Endothelial cell (in vitro differentiated cells): ENCODE measurements at regions not wholly inside any gene's neighbourhood (a gene's known extent, or its start where the extent isn't known, plus 50 kb on each side); places are given as distances from the start of the nearest gene placed in this dataset.

Source experiments
- DNase-seq: peaks from one replicate; pipeline ENCODE4 v3.0.0; 2021; ENCODE audit warnings: low spot score
- H3K27ac Mint-ChIP-seq: one replicate; pipeline ENCODE4 v1.8.0; 2021; ENCODE audit warnings: mixed read lengths, inconsistent platforms; ENCODE audit not compliant: unreplicated experiment
- H3K27me3 Mint-ChIP-seq: one replicate; pipeline ENCODE4 v1.8.0; 2021; ENCODE audit warnings: mild to moderate bottlenecking, moderate library complexity, mixed read lengths, inconsistent platforms; ENCODE audit not compliant: unreplicated experiment
- H3K36me3 Mint-ChIP-seq: one replicate; pipeline ENCODE4 v1.8.0; 2021; ENCODE audit warnings: mild to moderate bottlenecking, low read depth, mixed read lengths, inconsistent platforms; ENCODE audit not compliant: unreplicated experiment
- H3K4me1 Mint-ChIP-seq: one replicate; pipeline ENCODE4 v1.8.0; 2021; ENCODE audit warnings: mild to moderate bottlenecking, mixed read lengths, inconsistent platforms; ENCODE audit not compliant: unreplicated experiment
- H3K4me3 Mint-ChIP-seq: one replicate; pipeline ENCODE4 v1.8.0; 2021; ENCODE audit warnings: mild to moderate bottlenecking, mixed read lengths, inconsistent platforms; ENCODE audit not compliant: unreplicated experiment
- H3K9me3 Mint-ChIP-seq: one replicate; pipeline ENCODE4 v1.8.0; 2021; ENCODE audit warnings: mixed read lengths, inconsistent platforms; ENCODE audit not compliant: unreplicated experiment
- TF ChIP-seq, protein P1 (sequence below): fragments of 200-600 bp; sonication (generic); IDR thresholded peaks from one replicate; pipeline ENCODE4 v1.5.0; 2021; ENCODE audit warnings: antibody characterized with exemption; ENCODE audit not compliant: unreplicated experiment

DNA sequence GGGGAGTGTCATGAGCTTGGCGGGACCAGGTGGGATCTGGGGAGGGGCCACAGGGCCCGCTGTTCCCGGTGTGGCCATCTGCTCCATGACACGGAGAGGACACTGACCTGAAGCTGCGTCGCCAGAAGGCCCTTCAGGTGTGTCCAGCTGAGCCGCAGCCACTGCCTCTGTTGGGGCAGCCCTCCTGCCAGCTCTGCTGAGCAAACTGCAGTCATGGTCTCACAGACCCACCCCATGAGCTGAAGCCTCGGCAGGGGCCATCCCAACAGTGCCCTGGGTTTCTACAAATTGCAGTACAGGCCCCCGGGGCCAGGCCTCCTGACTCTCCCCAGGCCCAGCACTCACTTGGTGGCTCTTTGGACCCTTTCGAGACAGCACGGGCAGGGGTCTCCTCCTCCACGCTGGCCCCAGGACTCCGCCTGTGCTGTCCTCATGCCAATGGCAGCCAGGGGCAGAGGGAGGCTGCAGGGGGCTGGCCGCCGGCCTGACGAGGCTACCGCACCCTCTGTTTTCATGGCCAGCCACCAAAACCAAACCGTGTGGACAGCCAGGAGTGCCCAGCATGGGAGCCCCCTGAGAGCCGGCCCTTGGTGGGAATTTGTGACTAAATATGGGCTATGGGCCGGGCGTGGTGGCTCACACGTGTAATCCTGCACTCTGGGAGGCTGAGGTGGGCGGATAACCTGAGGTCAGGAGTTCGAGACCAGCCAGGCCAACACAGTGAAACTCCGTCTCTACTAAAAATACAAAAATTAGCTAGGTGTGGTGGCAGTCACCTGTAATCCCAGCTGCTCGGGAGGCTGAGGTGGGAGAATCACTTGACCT lies 175.2 kb upstream of the SALL3 start:
- H3K4me1 Mint-ChIP-seq, result no peaks in the 10 kb centered on the region
- no peak overlapping the region for H3K4me3 Mint-ChIP-seq
- H3K27ac Mint-ChIP-seq, result no peak overlapping the region
- H3K27me3 Mint-ChIP-seq, result peaks cover 10% of the 10 kb centered on the region
- TF ChIP-seq, protein P1, sequence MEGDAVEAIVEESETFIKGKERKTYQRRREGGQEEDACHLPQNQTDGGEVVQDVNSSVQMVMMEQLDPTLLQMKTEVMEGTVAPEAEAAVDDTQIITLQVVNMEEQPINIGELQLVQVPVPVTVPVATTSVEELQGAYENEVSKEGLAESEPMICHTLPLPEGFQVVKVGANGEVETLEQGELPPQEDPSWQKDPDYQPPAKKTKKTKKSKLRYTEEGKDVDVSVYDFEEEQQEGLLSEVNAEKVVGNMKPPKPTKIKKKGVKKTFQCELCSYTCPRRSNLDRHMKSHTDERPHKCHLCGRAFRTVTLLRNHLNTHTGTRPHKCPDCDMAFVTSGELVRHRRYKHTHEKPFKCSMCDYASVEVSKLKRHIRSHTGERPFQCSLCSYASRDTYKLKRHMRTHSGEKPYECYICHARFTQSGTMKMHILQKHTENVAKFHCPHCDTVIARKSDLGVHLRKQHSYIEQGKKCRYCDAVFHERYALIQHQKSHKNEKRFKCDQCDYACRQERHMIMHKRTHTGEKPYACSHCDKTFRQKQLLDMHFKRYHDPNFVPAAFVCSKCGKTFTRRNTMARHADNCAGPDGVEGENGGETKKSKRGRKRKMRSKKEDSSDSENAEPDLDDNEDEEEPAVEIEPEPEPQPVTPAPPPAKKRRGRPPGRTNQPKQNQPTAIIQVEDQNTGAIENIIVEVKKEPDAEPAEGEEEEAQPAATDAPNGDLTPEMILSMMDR, result no peak
- peaks cover 32% of the 10 kb centered on the region for H3K9me3 Mint-ChIP-seq
- DNase-seq, result no peak
- peaks cover 17% of the 10 kb centered on the region for H3K36me3 Mint-ChIP-seq

DNA sequence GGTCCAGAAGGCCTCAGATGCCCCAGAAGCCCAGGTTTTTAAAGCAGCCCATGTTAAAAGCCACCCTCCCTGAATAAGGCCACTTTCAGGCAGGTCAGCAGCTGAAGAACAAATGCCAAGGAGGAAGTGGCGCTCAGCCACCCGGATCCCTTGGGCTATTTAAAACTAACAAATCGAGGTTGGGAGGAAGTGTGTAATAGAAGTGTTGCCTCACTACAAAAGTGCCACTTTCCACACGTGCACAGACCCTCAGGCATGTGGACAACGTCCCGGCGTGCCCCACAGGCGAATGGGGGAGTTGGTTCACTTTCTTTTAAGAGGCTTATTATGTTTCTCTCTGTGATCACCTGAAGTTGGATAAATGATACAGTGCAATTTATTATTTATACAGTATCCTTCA lies 173.8 kb upstream of the SALL3 start:
- TF ChIP-seq, protein P1, result no peak
- H3K9me3 Mint-ChIP-seq, result peaks cover 36% of the 10 kb centered on the region
- H3K4me3 Mint-ChIP-seq, result no peak overlapping the region
- no peak for DNase-seq
- no peak overlapping the region for H3K27ac Mint-ChIP-seq
- peaks cover 18% of the 10 kb centered on the region for H3K36me3 Mint-ChIP-seq
- peaks cover 12% of the 10 kb centered on the region for H3K27me3 Mint-ChIP-seq
- no peaks in the 10 kb centered on the region for H3K4me1 Mint-ChIP-seq

DNA sequence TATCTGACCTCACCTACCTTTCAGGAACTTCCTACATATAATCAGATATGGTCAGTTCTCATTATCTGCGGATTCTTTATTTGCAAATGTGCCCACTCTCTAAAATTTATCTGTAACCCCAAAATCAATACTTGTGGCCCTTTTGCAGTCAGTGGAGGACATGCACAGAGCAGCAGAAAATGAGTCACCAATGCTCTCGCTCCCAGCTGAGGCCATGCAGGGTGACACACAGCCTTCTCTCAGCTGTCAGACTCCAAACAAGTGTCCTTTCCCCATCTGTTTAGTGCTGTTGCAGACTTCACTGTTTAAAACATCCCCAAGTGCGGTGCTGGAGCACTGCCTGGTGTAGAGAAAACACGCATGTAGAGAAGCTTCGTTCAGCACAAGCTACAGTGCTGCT lies 171.9 kb upstream of the SALL3 start:
- Mint-ChIP-seq H3K27me3 (peaks cover 12% of the 10 kb centered on the region), H3K9me3 (peaks cover 34% of the 10 kb centered on the region), H3K27ac (no peak overlapping the region), H3K4me3 (no peak overlapping the region), H3K4me1 (no peaks in the 10 kb centered on the region), H3K36me3 (peaks cover 16% of the 10 kb centered on the region)
- TF ChIP-seq, protein P1, result no peak
- DNase-seq, result no peak

DNA sequence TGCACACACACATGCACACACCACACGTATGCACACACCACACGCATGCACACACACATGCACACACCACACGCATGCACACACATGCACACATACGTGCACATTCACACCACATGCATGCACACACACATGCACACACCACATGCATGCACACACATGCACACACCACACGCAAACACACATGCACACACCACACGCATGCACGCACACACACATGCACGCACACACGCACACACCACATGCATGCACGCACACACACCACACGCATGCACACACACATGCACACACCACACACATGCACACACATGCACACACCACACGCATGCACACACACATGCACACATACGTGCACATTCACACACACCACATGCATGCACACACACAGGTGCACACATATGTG lies 169.8 kb upstream of the SALL3 start:
- TF ChIP-seq, protein P1, result no peak
- H3K27ac Mint-ChIP-seq, result no peak overlapping the region

DNA sequence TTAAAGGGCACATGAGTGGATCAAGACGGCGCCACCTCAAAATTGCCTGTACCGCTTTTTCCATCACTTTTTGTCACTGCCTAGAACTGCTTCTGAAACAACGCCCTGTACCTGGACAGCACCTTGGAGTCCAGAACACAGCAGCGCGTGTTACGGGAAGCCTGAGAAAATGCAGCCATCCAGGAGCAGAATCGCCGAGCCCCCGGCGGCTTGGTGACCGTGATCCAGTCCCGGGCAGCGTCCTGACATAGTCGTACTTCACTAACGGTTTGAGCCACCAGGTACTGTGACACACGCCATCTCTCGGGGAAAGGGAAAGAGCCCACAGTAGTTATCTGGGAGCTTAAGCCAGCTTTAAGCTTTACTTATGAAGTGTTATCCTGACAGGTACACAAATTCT lies 168.9 kb upstream of the SALL3 start:
- H3K4me1 Mint-ChIP-seq, result no peaks in the 10 kb centered on the region
- TF ChIP-seq, protein P1, result no peak
- no peak overlapping the region for H3K4me3 Mint-ChIP-seq
- DNase-seq, result no peak
- H3K27me3 Mint-ChIP-seq, result peaks cover 14% of the 10 kb centered on the region
- peaks cover 16% of the 10 kb centered on the region for H3K36me3 Mint-ChIP-seq
- H3K9me3 Mint-ChIP-seq, result peaks cover 37% of the 10 kb centered on the region
- no peak overlapping the region for H3K27ac Mint-ChIP-seq

More for the DNA sequence above, 169.8 kb upstream of the SALL3 start:
- H3K27me3 Mint-ChIP-seq, result peaks cover 14% of the 10 kb centered on the region
- H3K4me1 Mint-ChIP-seq, result no peaks in the 10 kb centered on the region
- H3K4me3 Mint-ChIP-seq, result peak overlapping the region; percentile 79
- no peak for DNase-seq
- H3K9me3 Mint-ChIP-seq, result peaks cover 36% of the 10 kb centered on the region
- peaks cover 16% of the 10 kb centered on the region for H3K36me3 Mint-ChIP-seq
